ENCODE measurements at regions not wholly inside any gene's neighbourhood (a gene's known extent, or its start where the extent isn't known, plus 50 kb on each side); places are given as distances from the start of the nearest gene placed in this dataset.

GRCh38 chr5:4082966-4083564 lies 487.4 kb downstream of the IRX1 start:
- no peak for DNase-seq

GRCh38 chr5:4083591-4084337 lies 488.1 kb downstream of the IRX1 start:
- no peak for DNase-seq

DNA sequence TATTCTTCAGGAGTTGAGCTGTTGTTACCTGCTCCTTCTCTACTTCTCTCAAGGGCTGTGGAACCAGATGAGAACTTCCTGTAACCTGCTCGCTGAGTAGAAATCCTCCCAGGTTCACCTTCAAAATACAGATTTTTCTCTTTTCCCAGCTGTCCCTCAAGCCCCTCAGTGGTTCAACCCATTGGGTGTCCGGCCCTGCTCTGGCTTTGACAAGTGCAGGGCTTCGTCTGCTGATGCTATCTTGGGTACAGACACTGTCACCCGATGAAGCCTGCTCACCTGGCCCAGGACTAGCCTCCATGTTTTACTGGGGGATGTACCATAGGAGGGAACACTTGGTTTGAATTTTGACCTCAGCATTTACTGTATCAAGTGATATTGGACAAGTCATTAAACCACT lies 490.4 kb downstream of the IRX1 start:
- DNase-seq: no peak

DNA sequence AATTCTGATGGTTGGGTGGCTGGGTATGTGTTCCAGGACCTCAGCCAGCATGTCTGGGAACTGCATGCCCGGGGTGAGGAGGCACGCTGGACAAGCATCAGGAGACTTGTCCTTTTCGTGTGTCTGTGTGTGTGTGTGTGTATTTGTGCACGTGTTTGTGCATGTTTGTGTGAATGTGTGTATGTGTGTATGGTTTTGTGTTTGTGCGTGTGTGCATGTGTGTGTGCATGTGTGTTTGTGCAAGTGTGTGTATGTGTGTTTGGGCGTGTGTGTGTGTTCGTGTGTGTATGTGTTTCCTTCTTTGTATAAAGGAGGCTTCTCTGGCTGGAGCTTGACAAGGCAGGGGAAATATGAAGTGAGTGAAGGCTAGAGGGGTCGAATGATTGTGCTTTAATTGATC lies 491.5 kb downstream of the IRX1 start:
- DNase-seq: no peak

DNA sequence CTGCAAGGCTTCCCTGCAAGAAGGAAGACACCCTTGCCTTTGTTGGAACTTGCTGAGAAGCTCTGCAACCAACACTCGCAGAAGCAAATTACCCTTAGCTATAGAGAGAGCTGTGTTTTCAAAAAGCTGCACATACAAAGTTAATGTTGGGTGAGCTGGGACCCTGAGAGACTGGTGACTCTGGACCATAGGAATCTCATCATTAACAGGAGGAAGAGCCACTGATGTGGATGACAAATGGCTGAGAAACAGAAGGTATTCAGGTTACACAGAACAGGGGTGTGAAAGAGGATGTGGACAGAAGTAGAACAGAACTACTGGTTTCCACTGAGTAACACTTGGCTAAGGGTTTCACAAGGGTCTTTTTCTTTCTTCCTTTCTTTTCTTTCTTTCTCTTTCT lies 493.5 kb downstream of the IRX1 start:
- DNase-seq: no peak

GRCh38 chr5:4093236-4093635 lies 497.6 kb downstream of the IRX1 start:
- no peak for DNase-seq

DNA sequence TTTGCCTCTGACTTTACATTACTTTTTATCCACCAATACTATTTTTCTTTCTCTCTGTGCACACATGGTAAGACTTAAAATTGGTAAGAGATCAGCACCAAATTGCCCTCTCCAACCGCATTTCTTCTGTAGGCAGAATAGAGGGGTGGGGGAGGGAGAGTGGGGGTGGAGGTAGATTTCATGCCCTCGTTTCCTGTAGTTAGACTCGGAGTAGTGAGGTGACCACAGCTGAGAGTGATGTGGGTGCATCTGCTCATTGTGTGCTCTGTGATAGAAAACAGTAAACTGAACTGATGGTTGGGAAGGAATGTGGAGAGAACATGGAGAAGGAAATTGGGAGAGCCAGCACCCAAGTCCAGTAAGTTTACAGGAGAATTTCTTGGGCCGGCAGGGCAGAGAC lies 498.3 kb downstream of the IRX1 start:
- DNase-seq: no peak

- no peak for DNase-seq
Observed at GRCh38 chr5:4095918-4096630, 500.4 kb downstream of the IRX1 start.

DNA sequence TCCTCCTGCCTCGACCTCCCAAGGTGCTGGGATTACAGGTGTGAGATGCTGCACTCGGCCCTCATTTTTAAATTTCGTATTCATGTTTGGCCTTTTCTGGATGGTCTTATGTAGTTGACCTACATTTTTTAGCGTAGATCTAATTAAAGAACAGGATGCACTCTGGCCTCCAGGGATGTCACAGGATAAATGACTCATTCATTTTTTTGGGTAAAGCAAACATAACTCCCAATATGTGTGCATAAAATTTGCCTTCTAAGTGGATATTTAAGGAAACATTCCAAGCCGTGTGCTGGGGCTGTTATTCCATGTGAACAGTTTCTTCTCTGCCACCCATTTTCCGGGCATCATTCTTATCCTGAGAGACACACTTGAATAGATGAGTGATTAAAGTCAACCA lies 501.6 kb downstream of the IRX1 start:
- DNase-seq: no peak

- DNase-seq: no peak
Observed at GRCh38 chr5:4098226-4098625, 502.6 kb downstream of the IRX1 start.

GRCh38 chr5:4099386-4099785 lies 503.8 kb downstream of the IRX1 start:
- no peak for DNase-seq

DNA sequence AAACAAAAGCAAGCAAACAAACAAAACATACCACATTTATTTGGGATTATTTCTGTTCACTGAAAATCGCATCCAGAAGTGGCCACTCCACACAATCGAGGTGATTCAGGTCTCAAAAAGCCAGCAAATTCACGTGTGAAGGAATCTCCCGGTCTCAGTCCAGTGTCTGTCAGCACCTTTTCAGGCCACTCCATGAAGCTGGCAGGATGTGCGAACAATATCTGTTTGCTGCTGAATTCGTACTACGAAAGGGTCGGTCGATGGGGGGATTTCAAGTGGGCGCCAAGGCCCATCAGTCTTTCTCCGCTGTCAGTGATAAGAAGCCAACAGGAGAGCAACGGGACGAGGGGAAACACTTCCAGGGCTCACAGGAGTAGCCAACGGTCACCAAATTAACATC lies 505.1 kb downstream of the IRX1 start:
- DNase-seq: no peak

GRCh38 chr5:4101189-4101588 lies 505.6 kb downstream of the IRX1 start:
- no peak for DNase-seq

- DNase-seq: no peak
Observed at GRCh38 chr5:4104831-4105597, 509.4 kb downstream of the IRX1 start.

DNA sequence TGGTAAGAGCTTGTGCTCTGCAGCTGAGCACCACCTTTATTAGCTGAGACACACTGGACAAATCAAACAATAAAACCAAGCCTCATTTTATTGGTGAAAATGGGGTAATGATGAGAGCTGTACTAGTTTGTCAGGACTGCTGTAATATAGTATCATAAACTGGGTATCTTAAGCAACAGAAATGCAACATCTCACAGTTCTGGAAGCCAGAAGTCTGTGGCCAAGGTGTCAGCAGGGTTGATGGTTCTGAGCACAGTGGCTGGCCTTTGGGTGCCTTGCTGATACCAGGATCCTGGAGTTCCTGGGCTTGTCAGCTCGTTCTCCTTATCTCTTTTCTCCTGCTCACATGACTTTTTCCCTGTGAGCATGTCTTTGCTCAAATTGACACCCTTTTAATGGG lies 513.1 kb downstream of the IRX1 start:
- no peak for DNase-seq

- DNase-seq: no peak
Observed at GRCh38 chr5:4113426-4113825, 517.8 kb downstream of the IRX1 start.

DNA sequence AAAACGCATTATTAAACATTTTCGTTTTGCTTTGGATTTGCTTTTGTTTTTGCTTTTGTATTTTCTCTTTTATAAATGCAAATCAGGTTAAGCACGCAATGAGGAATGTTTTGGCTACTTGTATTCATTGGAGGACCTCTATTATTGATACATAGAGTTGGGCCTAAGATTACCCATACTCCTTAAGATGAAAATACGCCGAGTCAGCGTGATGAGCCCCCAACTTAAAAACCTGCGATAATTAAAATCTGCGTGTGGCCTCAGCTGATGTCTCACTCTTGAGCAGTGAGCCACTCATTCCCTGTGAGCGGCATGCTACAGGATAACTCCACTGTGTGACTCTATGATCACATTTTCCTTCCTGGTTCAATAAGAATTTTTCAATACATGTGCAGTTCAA lies 518.3 kb downstream of the IRX1 start:
- DNase-seq: no peak

DNA sequence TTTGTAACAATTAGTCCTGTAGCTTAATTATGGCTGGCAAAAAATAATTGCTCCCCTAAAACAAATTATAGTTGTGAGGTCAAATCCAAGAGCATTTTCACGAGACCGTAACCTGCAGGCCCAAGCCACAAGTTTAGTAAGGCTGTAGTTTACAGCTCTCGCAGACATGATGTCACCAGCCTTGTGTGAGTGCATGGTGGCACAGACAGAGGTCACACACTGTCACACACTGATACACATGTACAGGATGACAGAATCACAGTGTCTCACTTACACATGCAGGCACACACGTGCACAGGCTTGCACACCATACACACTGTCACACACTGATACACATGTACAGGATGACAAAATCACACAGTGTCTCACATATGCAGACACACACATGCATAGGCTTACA lies 518.8 kb downstream of the IRX1 start:
- DNase-seq: no peak

DNA sequence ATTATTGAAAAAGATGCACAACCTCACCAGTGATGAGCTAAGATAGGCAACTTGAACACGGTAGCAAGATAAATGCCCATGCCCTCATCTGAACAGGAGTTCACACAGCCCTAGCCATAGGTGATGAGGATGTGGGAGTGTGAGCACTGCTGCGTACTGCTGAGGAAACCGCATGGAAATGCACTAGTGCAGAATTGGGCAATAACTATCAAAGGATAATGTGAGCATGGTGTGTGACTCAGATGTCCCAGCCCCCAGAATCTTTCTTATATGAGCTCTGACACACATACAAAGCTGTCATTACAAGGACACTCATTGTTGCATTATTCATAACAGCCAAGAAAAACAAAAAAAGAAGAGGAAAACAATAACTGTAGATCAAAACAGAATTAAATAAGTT lies 521.2 kb downstream of the IRX1 start:
- DNase-seq: no peak

GRCh38 chr5:4124221-4124970 lies 528.8 kb downstream of the IRX1 start:
- DNase-seq: no peak

- no peak for DNase-seq
Observed at GRCh38 chr5:4128994-4129393, 533.4 kb downstream of the IRX1 start.

- DNase-seq: no peak
Observed at GRCh38 chr5:4129523-4129922, 533.9 kb downstream of the IRX1 start.

DNA sequence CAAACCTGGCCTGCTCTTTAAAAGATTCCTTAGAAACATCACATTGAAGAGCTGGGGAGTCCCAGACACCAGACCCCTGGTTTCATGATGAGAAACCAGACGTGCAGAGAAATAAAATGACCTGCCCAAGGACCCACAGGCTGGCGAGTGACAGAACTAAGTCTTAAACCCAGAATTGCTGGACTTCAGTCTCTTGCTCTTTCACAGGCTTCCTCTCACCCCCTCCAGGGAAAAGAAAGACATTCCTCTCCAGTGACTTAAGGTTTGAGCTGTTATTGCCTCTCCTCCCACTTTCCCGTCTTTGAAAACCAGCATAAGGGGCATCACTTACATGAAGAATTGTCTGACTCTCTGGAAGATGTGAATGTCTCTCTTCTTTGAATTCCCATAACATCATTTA lies 535.2 kb downstream of the IRX1 start:
- no peak for DNase-seq

Measured in activated naive CD4-positive, alpha-beta T cell treated with Interleukin-2 at 50 U/mL for 16 hours (primary cell).